A673 (cell line): ENCODE measurements at regions not wholly inside any gene's neighbourhood (a gene's known extent, or its start where the extent isn't known, plus 50 kb on each side); places are given as distances from the start of the nearest gene placed in this dataset.

Experiments
- EZH2 ChIP-seq: fragments of 200-600 bp; sonication (generic); IDR thresholded peaks from 2 replicates; pipeline ENCODE4 v1.6.1; 2017; ENCODE audit warnings: borderline replicate concordance, low read depth, mild to moderate bottlenecking, mixed read lengths, antibody characterized with exemption, low read length; ENCODE audit not compliant: poor library complexity, severe bottlenecking
- TF ChIP-seq, protein P1 (sequence below): fragments of 300-800, 200-600 bp; sonication (generic); conservative IDR thresholded peaks from 2 replicates; pipeline ENCODE4 v1.5.1; 2017; ENCODE audit warnings: low read depth, mild to moderate bottlenecking, antibody characterized with exemption, low read length, moderate library complexity, mixed read lengths

DNA sequence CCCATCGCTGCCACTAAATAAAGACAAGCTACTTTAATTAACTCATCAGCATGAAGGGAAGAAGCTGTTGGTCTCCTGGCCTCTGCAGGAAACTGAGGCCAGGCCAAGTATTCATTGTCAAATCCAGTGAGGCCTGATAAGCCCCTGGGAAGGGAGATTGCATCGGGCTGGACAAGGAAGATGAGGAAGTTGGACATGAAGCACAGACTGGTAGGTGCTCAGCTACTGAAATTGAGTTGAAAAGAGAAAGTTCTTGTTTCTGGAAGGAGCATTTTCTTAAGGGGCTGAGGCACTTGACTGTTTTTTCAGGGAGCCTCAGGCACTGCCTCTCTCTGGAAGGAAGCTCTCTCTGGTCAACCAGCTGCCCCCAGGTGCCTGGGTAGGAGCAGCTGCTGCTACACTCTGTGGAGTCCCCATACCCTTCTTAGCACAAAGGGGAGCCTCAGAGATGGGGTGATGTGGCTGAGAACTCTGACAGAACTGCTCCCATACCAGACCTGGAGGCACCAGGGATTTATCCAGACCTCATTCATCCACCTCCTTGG lies 90.3 kb upstream of the IKZF1 start:
- TF ChIP-seq, protein P1, sequence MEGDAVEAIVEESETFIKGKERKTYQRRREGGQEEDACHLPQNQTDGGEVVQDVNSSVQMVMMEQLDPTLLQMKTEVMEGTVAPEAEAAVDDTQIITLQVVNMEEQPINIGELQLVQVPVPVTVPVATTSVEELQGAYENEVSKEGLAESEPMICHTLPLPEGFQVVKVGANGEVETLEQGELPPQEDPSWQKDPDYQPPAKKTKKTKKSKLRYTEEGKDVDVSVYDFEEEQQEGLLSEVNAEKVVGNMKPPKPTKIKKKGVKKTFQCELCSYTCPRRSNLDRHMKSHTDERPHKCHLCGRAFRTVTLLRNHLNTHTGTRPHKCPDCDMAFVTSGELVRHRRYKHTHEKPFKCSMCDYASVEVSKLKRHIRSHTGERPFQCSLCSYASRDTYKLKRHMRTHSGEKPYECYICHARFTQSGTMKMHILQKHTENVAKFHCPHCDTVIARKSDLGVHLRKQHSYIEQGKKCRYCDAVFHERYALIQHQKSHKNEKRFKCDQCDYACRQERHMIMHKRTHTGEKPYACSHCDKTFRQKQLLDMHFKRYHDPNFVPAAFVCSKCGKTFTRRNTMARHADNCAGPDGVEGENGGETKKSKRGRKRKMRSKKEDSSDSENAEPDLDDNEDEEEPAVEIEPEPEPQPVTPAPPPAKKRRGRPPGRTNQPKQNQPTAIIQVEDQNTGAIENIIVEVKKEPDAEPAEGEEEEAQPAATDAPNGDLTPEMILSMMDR, result no peak
- TF ChIP-seq EZH2, result no peak
